A549 (cell line): ENCODE measurements at regions not wholly inside any gene's neighbourhood (a gene's known extent, or its start where the extent isn't known, plus 50 kb on each side); places are given as distances from the start of the nearest gene placed in this dataset.

ENCODE experiments used
- ATAC-seq, 2 experiments: fragments of 200-7000 bp in 1 of 2; fragments of >200 bp in 1 of 2; cut with Nextera tagmentation in 1 of 2; cut with Tn5 transposase in 1 of 2; 3 replicates each; pipeline versions ENCODE4 v1.8.0 to v1.9.1; 2018 to 2020; ENCODE audit warnings: mild to moderate bottlenecking in 1 of 2, moderate library complexity in 1 of 2
- CTCF ChIA-PET: fragments of 300-600 bp; sonication (Branson Sonifier 250); formaldehyde crosslinking; extraction: SDS; loops from one replicate; lab custom pipeline; 2021; ENCODE audit warnings: antibody characterized with exemption, inconsistent platforms; lab: Yijun Ruan, JAX
- POLR2A ChIA-PET: fragments of 350-600 bp; formaldehyde crosslinking; extraction: SDS; loops from one replicate; lab custom pipeline; 2021; ENCODE audit warnings: antibody characterized with exemption, inconsistent platforms; lab: Yijun Ruan, JAX
- DNase-seq, 2 experiments: peaks; one replicate each; pipeline versions ENCODE4 v3.0.0 to v3.0.0-alpha.2; 2011 to 2016; ENCODE audit warnings: low read depth in 1 of 2, low spot score in 1 of 2
- FAIRE-seq: peaks from 2 replicates; lab custom pipeline; 2011; peaks lifted over from hg19 to GRCh38; lab: Jason Lieb, UNC
- H3K27ac ChIP-seq, 2 experiments: fragments of >200 bp; sonication (Bioruptor Twin); formaldehyde crosslinking; 3 replicates each; pipeline ENCODE4 v1.5.1; 2016 to 2017
- H3K4me1 ChIP-seq: fragments of >200 bp; sonication (Bioruptor Twin); formaldehyde crosslinking; 3 replicates; pipeline ENCODE4 v1.6.1; 2016
- H3K4me2 ChIP-seq: fragments of >200 bp; sonication (Bioruptor Twin); formaldehyde crosslinking; 3 replicates; pipeline ENCODE4 v1.6.1; 2016
- H3K4me3 ChIP-seq: fragments of >200 bp; sonication (Bioruptor Twin); formaldehyde crosslinking; 3 replicates; pipeline ENCODE4 v1.5.1; 2016
- H3K9me3 ChIP-seq: fragments of >200 bp; sonication (Bioruptor Twin); formaldehyde crosslinking; 3 replicates; pipeline ENCODE4 v1.6.1; 2016
- ATOH8 ChIP-seq: fragments of 250-450 bp; sonication (Bioruptor Pico); IDR thresholded peaks from 2 replicates; pipeline ENCODE4 v1.5.0; 2020; ENCODE audit warnings: low read depth, mild to moderate bottlenecking, moderate library complexity
- ESRRA ChIP-seq: fragments of 150-350 bp; IDR thresholded peaks from 2 replicates; pipeline ENCODE4 v1.6.1; 2014; ENCODE audit warnings: mild to moderate bottlenecking, low read length, borderline replicate concordance
- HOXB13 ChIP-seq: fragments of 250-450 bp; sonication (Bioruptor Pico); IDR thresholded peaks from 2 replicates; pipeline ENCODE4 v1.5.0; 2020; ENCODE audit warnings: low read depth, mild to moderate bottlenecking, moderate library complexity
- NPAS2 ChIP-seq: fragments of 250-450 bp; sonication (Bioruptor Pico); IDR thresholded peaks from 2 replicates; pipeline ENCODE4 v1.8.0; 2022; ENCODE audit warnings: mild to moderate bottlenecking, moderate library complexity, borderline replicate concordance
- RAD21 ChIP-seq, 2 experiments: fragments of >200 bp in 1 of 2; sonication (Bioruptor Twin) in 1 of 2; formaldehyde crosslinking in 1 of 2; IDR thresholded peaks in 1 of 2; conservative IDR thresholded peaks in 1 of 2; 2 replicates in 1 of 2; 3 replicates in 1 of 2; pipeline ENCODE4 v1.6.1; 2012 to 2018; ENCODE audit warnings: inconsistent platforms in 1 of 2
- RCOR1 ChIP-seq: fragments of 150-350 bp; IDR thresholded peaks from 2 replicates; pipeline ENCODE4 v1.6.1; 2014; ENCODE audit warnings: antibody characterized with exemption, low read length, low read depth
- REST ChIP-seq: fragments of 200-600 bp; sonication (generic); IDR thresholded peaks from 2 replicates; pipeline ENCODE4 v1.6.1; 2016; ENCODE audit warnings: antibody characterized with exemption, mild to moderate bottlenecking, moderate library complexity
- TP53 ChIP-seq: fragments of 250-450 bp; sonication (Bioruptor Pico); IDR thresholded peaks from 2 replicates; pipeline ENCODE4 v1.5.0; 2021; ENCODE audit warnings: mild to moderate bottlenecking, moderate library complexity
- ZNF302 ChIP-seq: fragments of 250-450 bp; sonication (Bioruptor Pico); IDR thresholded peaks from 2 replicates; pipeline ENCODE4 v1.9.0; 2021; ENCODE audit warnings: inconsistent platforms, mild to moderate bottlenecking, moderate library complexity
- ZSCAN20 ChIP-seq: fragments of 250-450 bp; sonication (Bioruptor Pico); IDR thresholded peaks from 2 replicates; pipeline ENCODE4 v1.8.0; 2022; ENCODE audit warnings: mild to moderate bottlenecking, moderate library complexity
- WGBS: methylation state at CpG from one replicate; pipeline ENCODE4 v1.1.6; 2017; ENCODE audit errors: missing lambda C conversion rate; 5-methylcytosine and 5-hydroxymethylcytosine counted together
- TF ChIP-seq, protein P1 (sequence below): IDR thresholded peaks from 2 replicates; pipeline ENCODE4 v1.6.1; 2012; ENCODE audit warnings: low read depth, borderline replicate concordance
- TF ChIP-seq, protein P2 (sequence below): IDR thresholded peaks from 2 replicates; pipeline ENCODE4 v1.6.1; 2012

- 4% methylated on average over 1 of the region's 1 CpG for WGBS
- H3K4me1 ChIP-seq = no peaks in the 10 kb centered on the region
- no peak overlapping the region for H3K4me2 ChIP-seq
- CTCF ChIA-PET = interaction anchor here (0.6 to 1.0 kb wide), 2 partner anchors 9 to 368 kb away, joined by 3 read pairs; no protein-coding TSS in a partner anchor
- no peak overlapping the region for H3K4me3 ChIP-seq
- POLR2A ChIA-PET = no interaction called here
- H3K9me3 ChIP-seq = no peaks in the 10 kb centered on the region
- DNase-seq = no peak
- no peak overlapping the region for H3K27ac ChIP-seq
- no peak for TF ChIP-seq REST
- FAIRE-seq = no peak
- no peak for ATAC-seq
These were observed 459.5 kb downstream of the RMST start for GRCh38 chr12:97921979-97922722.

- H3K4me2 ChIP-seq = no peak overlapping the region
- ATAC-seq = no peak
- no peak for FAIRE-seq
- H3K27ac ChIP-seq = no peak overlapping the region
- no peak for TF ChIP-seq NPAS2
- no peak for TF ChIP-seq HOXB13 (CRISPR knock-in tag)
- TF ChIP-seq, protein P1, sequence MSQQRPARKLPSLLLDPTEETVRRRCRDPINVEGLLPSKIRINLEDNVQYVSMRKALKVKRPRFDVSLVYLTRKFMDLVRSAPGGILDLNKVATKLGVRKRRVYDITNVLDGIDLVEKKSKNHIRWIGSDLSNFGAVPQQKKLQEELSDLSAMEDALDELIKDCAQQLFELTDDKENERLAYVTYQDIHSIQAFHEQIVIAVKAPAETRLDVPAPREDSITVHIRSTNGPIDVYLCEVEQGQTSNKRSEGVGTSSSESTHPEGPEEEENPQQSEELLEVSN = no peak
- TF ChIP-seq ESRRA = no peak
- no peak for TF ChIP-seq ZSCAN20 (CRISPR knock-in tag)
- TF ChIP-seq, protein P2, sequence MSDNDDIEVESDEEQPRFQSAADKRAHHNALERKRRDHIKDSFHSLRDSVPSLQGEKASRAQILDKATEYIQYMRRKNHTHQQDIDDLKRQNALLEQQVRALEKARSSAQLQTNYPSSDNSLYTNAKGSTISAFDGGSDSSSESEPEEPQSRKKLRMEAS = no peak
- no peak for TF ChIP-seq RAD21 (conservative IDR thresholded peaks at IDR 0.05 in 1 of 2, IDR thresholded peaks at IDR 0.05 in 1 of 2)
- TF ChIP-seq RCOR1 = no peak
- TF ChIP-seq ATOH8 (CRISPR knock-in tag) = no peak
- no peak for TF ChIP-seq ZNF302 (CRISPR knock-in tag)
- WGBS = 10% methylated on average over 2 of the region's 2 CpGs
- no peaks in the 10 kb centered on the region for H3K4me1 ChIP-seq
- no peak overlapping the region for H3K4me3 ChIP-seq
- ChIA-PET CTCF (no interaction called here), POLR2A (no interaction called here)
- DNase-seq = no peak
- no peaks in the 10 kb centered on the region for H3K9me3 ChIP-seq
These were observed 460.9 kb downstream of the RMST start for GRCh38 chr12:97923546-97923945.

- Histone ChIP-seq H3K4me1 (no peaks in the 10 kb centered on the region), H3K9me3 (no peaks in the 10 kb centered on the region), H3K4me2 (no peak overlapping the region), H3K4me3 (no peak overlapping the region), H3K27ac (no peak overlapping the region)
- WGBS = 14% methylated on average over 4 of the region's 4 CpGs
- ATAC-seq = no peak
- POLR2A ChIA-PET = no interaction called here
- TF ChIP-seq REST (no peak), TP53 (CRISPR knock-in tag) (no peak), ESRRA (no peak)
- no peak for DNase-seq
- no peak for FAIRE-seq
- CTCF ChIA-PET = no interaction called here
These were observed 461.5 kb downstream of the RMST start for GRCh38 chr12:97924122-97924521.
